Vagina (tissue), 2 donors: ENCODE measurements at regions not wholly inside any gene's neighbourhood (a gene's known extent, or its start where the extent isn't known, plus 50 kb on each side); places are given as distances from the start of the nearest gene placed in this dataset.

ENCODE experiments used
- DNase-seq, 2 donors: peaks; one replicate each; pipeline ENCODE4 v3.0.0-alpha.2; 2017; ENCODE audit errors: extremely low spot score in 2 of 2
- H3K27ac ChIP-seq: fragments of 200-600 bp; sonication (generic); one replicate; pipeline ENCODE4 v1.5.1; 2019
- H3K27me3 ChIP-seq: fragments of 200-600 bp; sonication (generic); one replicate; pipeline ENCODE4 v1.5.1; 2019
- H3K36me3 ChIP-seq, 2 donors: fragments of 200-600 bp; sonication (generic); one replicate each; pipeline ENCODE4 v1.5.1; 2017 to 2019
- H3K4me1 ChIP-seq: fragments of 200-600 bp; sonication (generic); one replicate; pipeline ENCODE4 v1.5.1; 2019
- H3K4me3 ChIP-seq, 2 donors: fragments of 200-600 bp; sonication (generic); 1 replicate in 1 of 2; 2 replicates in 1 of 2; pipeline ENCODE4 v1.5.1; 2016 to 2019
- H3K9me3 ChIP-seq: fragments of 200-600 bp; sonication (generic); one replicate; pipeline ENCODE4 v1.5.1; 2019
- CTCF ChIP-seq, 3 experiments: fragments of 450-650 bp in 2 of 3; fragments of 200-600 bp in 1 of 3; sonication (generic) in 1 of 3; IDR thresholded peaks; one replicate each; pipeline ENCODE4 v1.5.1; 2017 to 2019; ENCODE audit warnings: antibody characterized with exemption in 3 of 3, mild to moderate bottlenecking in 2 of 3, moderate library complexity in 2 of 3
- POLR2A ChIP-seq, 2 donors: fragments of 450-650 bp; IDR thresholded peaks; one replicate each; pipeline ENCODE4 v1.6.1; 2017; ENCODE audit warnings: antibody characterized with exemption in 2 of 2, mild to moderate bottlenecking in 2 of 2, moderate library complexity in 2 of 2
- POLR2AphosphoS5 ChIP-seq, 2 donors: sonication (generic); formaldehyde crosslinking; IDR thresholded peaks; one replicate each; pipeline ENCODE4 v1.9.0; 2017; ENCODE audit warnings: antibody characterized with exemption in 2 of 2, mild to moderate bottlenecking in 2 of 2, low read depth in 1 of 2; ENCODE audit not compliant: insufficient read depth in 1 of 2
- intact Hi-C: fragments of 100-400 bp; cut with DNase I; formaldehyde crosslinking; loops from one replicate; pipeline ENCODE4 v1.15.1; 2023

GRCh38 chr1:80436851-80437250 is 1363.9 kb upstream of the ADGRL2 start:
- no peak overlapping the region for H3K27ac ChIP-seq
- no peak for DNase-seq
- H3K9me3 ChIP-seq = no peaks in the 10 kb centered on the region
- H3K36me3 ChIP-seq = no peaks in the 10 kb centered on the region
- TF ChIP-seq POLR2A (IDR thresholded peaks at IDR 0.05) (no peak), POLR2AphosphoS5 (IDR thresholded peaks at IDR 0.05; ENCODE audit: insufficient read depth in 1 of 2, low read depth in 1 of 2) (no peak), CTCF (IDR thresholded peaks at IDR 0.05) (no peak)
- no peaks in the 10 kb centered on the region for H3K27me3 ChIP-seq
- H3K4me3 ChIP-seq = no peak overlapping the region
- no peaks in the 10 kb centered on the region for H3K4me1 ChIP-seq
- intact Hi-C loops = no loop called here

- no peaks in the 10 kb centered on the region for H3K36me3 ChIP-seq
- DNase-seq = no peak
- intact Hi-C loops = no loop called here
- no peak overlapping the region for H3K4me3 ChIP-seq
- H3K27ac ChIP-seq = no peak overlapping the region
- no peaks in the 10 kb centered on the region for H3K4me1 ChIP-seq
- no peaks in the 10 kb centered on the region for H3K9me3 ChIP-seq
- TF ChIP-seq POLR2AphosphoS5 (IDR thresholded peaks at IDR 0.05; ENCODE audit: insufficient read depth in 1 of 2, low read depth in 1 of 2) (no peak), CTCF (IDR thresholded peaks at IDR 0.05) (no peak), POLR2A (IDR thresholded peaks at IDR 0.05) (no peak)
- no peaks in the 10 kb centered on the region for H3K27me3 ChIP-seq
Measured at GRCh38 chr1:80427881-80428280, 1372.9 kb upstream of the ADGRL2 start.

GRCh38 chr1:80424249-80424648 is 1376.5 kb upstream of the ADGRL2 start:
- Histone ChIP-seq H3K27ac (no peak overlapping the region), H3K4me1 (no peaks in the 10 kb centered on the region), H3K9me3 (no peaks in the 10 kb centered on the region), H3K36me3 (no peaks in the 10 kb centered on the region), H3K27me3 (no peaks in the 10 kb centered on the region), H3K4me3 (no peak overlapping the region)
- TF ChIP-seq POLR2AphosphoS5 (IDR thresholded peaks at IDR 0.05; ENCODE audit: insufficient read depth in 1 of 2, low read depth in 1 of 2) (no peak), CTCF (IDR thresholded peaks at IDR 0.05) (no peak), POLR2A (IDR thresholded peaks at IDR 0.05) (no peak)
- no peak for DNase-seq
- intact Hi-C loops = no loop called here

DNA sequence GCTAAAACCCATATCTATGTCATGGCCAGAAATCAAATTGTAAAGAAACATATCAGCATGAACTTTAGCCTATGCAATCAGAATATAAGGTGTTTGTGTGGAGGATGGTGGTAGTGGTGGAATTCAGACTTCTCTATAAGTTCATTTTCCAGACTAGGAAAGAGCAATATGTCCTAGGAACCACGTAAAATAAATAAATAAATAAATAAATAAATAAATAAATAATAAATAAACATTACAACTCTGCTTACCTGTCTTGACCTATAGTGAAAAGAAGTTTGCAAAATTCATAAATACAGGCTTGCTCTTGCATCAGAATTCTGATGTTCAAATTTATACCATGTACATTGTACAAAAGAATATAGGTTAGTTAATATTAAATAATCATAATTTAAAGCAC is 1382.6 kb upstream of the ADGRL2 start:
- intact Hi-C loops = no loop called here

GRCh38 chr1:80417671-80418070 is 1383.1 kb upstream of the ADGRL2 start:
- intact Hi-C loops = no loop called here
- TF ChIP-seq POLR2A (IDR thresholded peaks at IDR 0.05) = no peak
- no peak for TF ChIP-seq POLR2AphosphoS5 (IDR thresholded peaks at IDR 0.05; ENCODE audit: insufficient read depth in 1 of 2, low read depth in 1 of 2)
- no peak for TF ChIP-seq CTCF (IDR thresholded peaks at IDR 0.05)
- Histone ChIP-seq H3K9me3 (no peaks in the 10 kb centered on the region), H3K4me3 (no peak overlapping the region), H3K4me1 (no peaks in the 10 kb centered on the region), H3K36me3 (no peaks in the 10 kb centered on the region), H3K27me3 (no peaks in the 10 kb centered on the region), H3K27ac (no peak overlapping the region)
- no peak for DNase-seq

More for the DNA sequence above, 1382.6 kb upstream of the ADGRL2 start:
- H3K4me1 ChIP-seq = no peaks in the 10 kb centered on the region
- H3K27me3 ChIP-seq = no peaks in the 10 kb centered on the region
- TF ChIP-seq CTCF (IDR thresholded peaks at IDR 0.05) (no peak), POLR2A (IDR thresholded peaks at IDR 0.05) (no peak), POLR2AphosphoS5 (IDR thresholded peaks at IDR 0.05; ENCODE audit: insufficient read depth in 1 of 2, low read depth in 1 of 2) (no peak)
- no peaks in the 10 kb centered on the region for H3K36me3 ChIP-seq
- no peak overlapping the region for H3K4me3 ChIP-seq
- H3K9me3 ChIP-seq = no peaks in the 10 kb centered on the region
- H3K27ac ChIP-seq = no peak overlapping the region
- DNase-seq = no peak
